ENCODE measurements at regions not wholly inside any gene's neighbourhood (a gene's known extent, or its start where the extent isn't known, plus 50 kb on each side); places are given as distances from the start of the nearest gene placed in this dataset.

DNA sequence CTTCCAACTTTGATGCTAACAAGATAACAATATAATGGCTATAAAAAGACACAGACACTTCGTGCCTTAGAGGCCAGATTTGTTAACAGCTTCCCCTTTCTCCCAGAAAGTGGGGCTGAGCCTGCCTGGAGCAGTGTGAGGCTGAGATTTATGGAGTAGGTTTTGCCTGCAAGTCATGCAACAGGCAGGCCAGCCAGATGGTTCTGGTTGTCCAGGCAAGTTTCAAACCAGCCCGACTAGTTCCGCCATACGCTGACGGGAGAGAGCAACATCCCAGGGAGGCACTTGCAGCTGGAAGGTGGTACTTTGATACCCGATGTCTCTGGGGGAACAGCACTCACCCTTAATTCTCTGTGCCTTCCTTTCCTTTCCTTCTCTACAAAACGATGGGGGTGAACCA is 81.3 kb upstream of the NAA20 start:
- TF ChIP-seq POLR2AphosphoS5 (IDR thresholded peaks at IDR 0.05; ENCODE audit: low read depth, low read length) (no peak), TAF1 (IDR thresholded peaks at IDR 0.05; ENCODE audit: borderline replicate concordance, insufficient read depth, low read length) (no peak), FOXP2 (optimal IDR thresholded peaks at IDR 0.05; ENCODE audit: borderline replicate concordance, extremely low read depth, extremely low read length, insufficient read depth) (no peak), SIN3A (IDR thresholded peaks at IDR 0.05; ENCODE audit: borderline replicate concordance, insufficient read depth, low read length) (no peak)
- TF ChIP-seq, protein P1, sequence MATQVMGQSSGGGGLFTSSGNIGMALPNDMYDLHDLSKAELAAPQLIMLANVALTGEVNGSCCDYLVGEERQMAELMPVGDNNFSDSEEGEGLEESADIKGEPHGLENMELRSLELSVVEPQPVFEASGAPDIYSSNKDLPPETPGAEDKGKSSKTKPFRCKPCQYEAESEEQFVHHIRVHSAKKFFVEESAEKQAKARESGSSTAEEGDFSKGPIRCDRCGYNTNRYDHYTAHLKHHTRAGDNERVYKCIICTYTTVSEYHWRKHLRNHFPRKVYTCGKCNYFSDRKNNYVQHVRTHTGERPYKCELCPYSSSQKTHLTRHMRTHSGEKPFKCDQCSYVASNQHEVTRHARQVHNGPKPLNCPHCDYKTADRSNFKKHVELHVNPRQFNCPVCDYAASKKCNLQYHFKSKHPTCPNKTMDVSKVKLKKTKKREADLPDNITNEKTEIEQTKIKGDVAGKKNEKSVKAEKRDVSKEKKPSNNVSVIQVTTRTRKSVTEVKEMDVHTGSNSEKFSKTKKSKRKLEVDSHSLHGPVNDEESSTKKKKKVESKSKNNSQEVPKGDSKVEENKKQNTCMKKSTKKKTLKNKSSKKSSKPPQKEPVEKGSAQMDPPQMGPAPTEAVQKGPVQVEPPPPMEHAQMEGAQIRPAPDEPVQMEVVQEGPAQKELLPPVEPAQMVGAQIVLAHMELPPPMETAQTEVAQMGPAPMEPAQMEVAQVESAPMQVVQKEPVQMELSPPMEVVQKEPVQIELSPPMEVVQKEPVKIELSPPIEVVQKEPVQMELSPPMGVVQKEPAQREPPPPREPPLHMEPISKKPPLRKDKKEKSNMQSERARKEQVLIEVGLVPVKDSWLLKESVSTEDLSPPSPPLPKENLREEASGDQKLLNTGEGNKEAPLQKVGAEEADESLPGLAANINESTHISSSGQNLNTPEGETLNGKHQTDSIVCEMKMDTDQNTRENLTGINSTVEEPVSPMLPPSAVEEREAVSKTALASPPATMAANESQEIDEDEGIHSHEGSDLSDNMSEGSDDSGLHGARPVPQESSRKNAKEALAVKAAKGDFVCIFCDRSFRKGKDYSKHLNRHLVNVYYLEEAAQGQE (IDR thresholded peaks at IDR 0.05; ENCODE audit: insufficient read depth in 1 of 2, low read depth in 2 of 2, low read length in 2 of 2), result no peak

Measured in PFSK-1 (cell line).